DMS153 treated with DMSO at 0.1 percent for 48 hours (cell line): ENCODE measurements at regions not wholly inside any gene's neighbourhood (a gene's known extent, or its start where the extent isn't known, plus 50 kb on each side); places are given as distances from the start of the nearest gene placed in this dataset.

Experiments used
- DNase-seq: peaks from one replicate; lab custom pipeline; 2025; ENCODE audit not compliant: unreplicated experiment; lab: John Stamatoyannopoulos, UW

DNA sequence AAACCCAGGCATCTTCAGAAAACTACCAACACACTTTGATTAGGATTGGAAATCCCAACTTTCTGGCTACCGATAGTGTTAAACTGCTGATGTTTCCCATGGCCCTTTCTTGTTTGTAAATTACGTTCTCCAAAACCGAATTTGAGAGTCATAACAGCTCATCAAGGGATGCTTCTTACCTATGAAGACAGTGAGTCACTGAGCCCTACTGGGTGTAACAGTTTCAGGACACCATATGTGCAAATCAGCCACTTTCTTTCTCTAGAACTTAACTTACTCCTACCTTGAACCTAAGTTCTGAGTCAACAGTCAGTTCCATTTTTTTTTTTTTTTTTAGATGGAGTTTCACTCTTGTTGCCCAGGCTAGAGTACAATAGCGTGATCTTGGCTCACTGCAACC lies 410.1 kb upstream of the TSHZ3 start:
- no peak for DNase-seq

DNA sequence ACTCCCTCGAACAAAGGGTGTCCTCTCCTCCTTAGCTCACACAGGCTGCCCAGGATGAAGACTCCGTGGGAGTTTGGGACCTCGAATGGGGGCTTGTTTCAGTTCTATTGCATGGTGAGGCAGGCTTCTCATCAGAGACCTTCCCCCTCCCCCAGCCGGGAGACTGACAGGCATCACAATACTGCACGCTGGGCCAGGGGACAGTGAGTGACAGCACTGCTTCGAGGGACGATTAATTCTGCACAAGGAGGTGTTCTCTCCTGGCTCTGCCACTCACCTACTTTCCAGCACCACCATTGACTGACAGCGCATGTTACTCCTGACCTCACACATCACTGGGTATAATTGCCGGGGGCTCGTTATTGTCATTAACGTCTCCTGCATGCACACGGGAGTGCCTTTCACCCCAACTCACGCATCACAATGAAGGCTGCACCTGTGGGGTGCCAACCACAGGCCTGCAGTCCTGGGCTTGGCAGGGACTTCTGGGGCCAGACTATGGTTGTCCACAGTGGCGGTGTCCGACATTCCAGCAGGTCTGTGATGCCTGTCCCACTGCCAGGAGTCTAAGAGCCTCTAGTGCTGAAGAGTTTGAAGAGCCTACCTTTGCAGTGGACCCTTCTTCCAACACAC lies 412.2 kb upstream of the TSHZ3 start:
- DNase-seq = no peak

DNA sequence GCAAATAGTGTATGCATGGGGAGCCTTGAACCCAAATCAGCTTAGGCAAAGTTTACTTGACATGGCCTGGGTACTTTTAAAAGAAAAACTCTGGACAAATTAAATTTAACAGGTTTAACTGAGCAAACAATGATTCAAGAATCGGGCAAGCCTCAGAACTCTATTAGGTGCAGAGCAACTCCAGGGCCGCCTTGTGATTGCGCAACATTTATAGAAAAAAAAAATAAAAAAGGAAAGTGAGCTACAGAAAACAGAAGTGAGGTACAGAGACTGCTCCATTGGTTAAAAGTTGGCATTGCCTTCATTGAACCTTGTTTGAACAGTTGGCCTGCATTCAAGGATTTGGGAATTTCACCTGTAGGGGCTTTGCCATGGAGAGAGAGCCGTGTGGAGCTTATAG lies 421.0 kb upstream of the TSHZ3 start:
- DNase-seq = no peak

DNA sequence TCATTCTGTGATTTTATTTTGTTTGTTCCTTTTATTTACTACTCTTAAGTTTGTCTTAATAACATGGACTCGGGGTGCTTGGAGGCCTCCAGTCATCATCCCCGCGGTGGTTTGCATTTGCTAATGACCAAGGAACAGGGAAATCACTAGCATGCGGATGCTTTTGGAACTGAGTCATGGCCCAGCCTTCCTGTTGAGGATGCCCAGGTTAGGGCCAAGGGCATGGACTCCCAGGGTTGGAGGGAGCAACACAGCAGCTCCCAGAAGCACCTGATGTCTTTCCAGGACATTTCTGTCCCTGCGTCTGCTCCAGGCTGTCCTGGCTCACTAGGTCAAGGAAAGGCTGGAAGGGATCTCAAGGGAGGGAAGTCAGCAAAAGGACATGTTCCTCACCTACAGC lies 423.7 kb upstream of the TSHZ3 start:
- DNase-seq = no peak

DNA sequence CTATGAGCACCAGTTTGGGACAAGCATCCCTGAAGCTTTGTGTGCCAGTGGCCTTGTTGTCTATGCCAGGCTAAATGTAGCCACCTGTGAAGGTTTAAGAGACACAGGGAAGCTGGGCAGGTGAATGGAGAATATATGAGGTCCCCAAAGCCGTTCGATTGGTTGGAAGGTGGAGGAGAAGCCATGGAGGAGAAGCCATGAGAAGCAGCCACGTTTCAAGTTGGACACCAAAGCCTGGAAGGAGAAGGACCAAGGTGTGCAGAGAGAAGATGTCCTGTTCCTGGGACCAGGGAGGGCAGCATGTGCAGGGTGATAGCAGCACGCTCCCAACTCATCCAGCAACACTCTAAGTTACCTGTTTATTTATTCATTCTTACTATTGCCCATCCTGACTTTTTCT lies 432.3 kb upstream of the TSHZ3 start:
- DNase-seq = no peak

DNA sequence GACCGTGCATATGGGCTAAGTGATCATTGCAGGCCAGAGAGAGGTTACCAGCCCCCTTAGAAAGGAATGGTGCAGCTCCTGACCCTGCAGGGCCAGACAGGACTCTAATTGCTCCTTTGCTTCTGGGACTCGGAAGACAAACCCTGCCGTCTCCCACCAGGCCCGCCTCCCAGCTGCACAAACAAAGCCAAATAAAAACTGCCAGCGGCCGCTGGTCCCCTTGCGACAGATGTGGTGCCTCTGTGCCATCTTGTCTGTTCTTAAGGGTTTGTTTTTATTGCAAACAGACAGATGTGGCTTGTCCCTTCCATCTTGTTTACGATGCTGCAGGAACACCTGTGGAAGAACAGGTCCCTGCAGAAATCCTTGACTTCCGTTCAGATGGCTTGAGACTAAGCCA lies 434.4 kb upstream of the TSHZ3 start:
- DNase-seq = no peak

DNA sequence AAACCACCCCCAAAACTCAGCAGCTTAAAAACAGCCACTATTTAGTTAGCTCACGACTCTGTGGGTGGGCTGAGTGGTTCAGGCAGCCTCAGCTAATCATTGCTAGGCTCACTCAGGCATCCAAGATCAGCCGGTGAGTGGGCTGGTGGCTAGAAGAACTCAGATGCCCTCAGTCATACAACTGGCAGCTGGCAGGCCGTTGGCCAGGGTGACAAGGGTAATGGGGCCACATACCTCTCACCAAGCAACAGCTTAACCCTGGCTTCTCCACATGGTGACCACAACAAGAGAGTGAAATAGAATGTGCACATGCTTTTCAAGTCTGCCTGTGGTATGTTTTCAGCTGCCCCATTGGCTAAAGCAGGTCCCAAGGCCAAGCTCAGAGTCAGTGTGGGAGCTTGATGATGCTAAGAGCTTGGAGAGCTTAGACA lies 435.4 kb upstream of the TSHZ3 start:
- DNase-seq = no peak

DNA sequence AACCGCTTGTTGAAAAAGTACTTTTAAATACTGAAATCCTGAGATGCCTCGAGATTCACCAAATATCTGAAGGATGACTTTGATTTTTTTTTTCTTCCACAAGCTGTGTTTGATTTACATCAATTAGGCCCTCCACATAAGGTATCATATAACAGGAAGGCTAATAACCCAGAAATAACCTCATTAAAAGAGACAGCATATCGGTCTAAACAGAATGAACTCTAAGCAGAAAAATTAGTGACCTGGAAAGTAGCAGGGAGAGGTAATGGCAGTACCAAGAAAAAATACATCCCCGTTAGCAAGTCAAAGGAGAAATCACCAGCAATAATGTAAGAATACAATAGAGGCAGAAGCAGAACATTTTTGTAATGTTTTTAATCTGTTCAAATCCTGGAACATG lies 452.4 kb upstream of the TSHZ3 start:
- DNase-seq = no peak

DNA sequence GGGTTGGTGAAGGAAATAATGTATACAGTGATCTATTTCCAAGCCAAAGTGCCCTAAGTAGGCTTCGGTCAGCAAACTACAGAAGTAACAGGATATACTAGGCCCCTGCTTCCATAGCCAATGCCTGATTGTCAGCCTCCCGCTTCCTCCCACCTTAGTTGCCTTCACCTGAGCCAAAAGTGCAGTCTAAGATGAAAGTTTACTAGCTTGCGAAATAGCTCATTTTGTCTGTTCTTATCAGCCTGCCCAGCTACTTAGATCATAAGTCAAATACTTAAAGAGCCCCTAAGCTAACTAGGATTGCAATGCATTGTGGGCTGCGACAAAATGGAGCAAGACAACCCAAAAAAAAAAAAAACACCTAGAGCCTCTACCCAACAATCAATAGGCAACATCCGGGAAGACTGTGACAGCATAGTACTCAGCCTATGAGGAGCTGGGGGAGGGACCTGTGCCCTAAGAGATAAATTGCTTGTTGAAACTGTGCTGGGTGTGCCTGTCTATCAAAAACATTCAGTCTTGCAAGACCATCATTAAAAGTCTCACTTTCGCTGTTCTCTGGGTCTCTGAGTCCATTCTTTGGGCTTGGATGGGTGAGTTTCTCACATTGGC lies 454.7 kb upstream of the TSHZ3 start:
- DNase-seq = no peak

DNA sequence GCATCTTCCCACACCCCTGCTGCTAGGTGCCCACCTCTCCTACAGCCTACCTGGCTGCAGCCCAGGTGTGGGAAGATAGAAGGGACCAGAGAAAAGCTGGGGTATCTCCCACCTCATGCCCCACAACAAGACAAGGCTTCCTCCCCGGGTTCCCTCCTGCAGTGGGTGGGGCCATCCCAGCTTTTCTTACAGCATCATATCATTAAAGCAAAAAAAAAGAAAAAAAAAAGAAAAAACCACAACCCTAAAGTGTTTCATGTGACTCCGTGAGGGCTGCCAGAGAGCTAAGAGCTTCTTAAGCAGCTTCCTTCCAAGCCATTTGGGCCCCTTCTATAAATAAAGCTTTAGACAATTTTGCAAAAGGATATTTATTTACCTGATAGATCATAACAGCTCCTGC lies 455.4 kb upstream of the TSHZ3 start:
- no peak for DNase-seq

DNA sequence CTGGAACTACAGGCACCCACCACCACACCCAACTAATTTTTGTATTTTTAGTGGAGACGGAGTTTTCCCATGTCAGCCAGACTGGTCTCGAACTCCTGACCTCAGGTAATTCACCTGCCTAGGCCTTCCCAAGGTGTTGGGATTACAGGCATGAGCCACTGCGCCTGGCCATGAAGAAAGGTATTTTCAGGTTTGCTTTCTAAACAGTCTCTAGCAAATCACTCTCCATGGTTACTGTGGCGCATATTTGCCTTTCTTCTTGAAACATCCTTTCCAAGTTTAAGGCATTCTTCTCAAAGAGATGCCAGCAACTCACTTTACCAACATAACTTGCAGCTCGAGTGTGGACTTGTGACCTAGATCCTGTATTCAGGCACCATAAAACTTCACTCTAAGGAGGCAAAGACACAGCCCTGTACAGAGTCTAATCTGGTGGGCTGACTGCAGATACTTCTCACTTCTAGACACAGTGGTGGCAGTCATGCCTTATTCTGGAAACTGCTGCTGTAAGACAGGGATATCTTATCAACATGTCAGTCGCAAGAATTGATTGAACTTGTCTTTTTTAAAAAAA lies 461.4 kb upstream of the TSHZ3 start:
- DNase-seq = no peak

DNA sequence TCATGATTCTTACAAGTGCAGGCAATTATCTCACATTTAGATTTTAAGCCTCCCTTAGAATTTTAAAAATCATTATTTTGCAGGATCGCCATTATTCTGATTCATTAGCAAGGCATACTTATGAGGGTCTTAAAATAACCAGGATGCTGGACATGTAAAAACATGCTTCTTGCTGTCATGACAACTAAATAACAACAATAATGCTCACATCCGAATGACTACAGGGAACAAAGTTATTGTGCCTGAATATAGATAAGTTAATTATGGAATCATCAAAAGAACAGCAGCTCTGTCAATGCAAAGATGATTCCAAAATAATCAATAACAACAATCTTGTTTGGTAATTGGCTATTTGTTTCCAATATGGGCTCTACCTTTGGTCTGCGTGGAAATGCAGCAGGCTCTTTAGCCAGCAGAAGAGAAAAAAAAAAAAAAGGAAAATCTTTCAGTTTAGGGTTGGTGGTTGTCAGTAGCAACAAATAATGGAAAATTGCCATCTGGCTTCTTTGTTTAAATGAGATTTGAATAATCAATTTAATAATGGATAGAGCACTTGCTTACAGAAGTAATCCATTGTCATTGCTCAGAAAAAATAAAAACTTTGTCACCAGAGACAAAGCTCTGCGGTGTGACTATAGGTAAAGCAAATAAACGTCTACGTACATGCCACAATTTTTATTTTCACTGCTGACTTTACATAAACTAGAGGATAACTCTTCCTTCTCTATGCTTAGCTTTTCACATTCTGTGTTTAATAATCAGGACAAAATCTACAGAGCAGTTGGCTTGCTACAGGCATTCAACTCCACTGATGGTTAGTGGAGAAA lies 468.9 kb upstream of the TSHZ3 start:
- no peak for DNase-seq

DNA sequence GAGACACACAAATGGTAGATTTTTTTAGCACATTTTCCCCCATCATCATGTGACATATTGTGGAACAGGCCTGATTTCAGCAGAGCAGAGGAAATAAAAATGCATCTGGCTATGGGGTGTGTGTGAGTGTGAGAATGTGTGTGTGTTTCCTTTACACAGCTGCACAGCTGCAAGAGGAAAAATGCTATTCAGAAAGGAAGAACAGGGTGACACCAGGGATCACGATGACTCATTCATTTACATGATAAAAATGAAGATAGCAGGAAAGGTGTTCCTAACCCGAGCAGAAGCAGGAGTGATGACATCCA lies 469.5 kb upstream of the TSHZ3 start:
- no peak for DNase-seq

DNA sequence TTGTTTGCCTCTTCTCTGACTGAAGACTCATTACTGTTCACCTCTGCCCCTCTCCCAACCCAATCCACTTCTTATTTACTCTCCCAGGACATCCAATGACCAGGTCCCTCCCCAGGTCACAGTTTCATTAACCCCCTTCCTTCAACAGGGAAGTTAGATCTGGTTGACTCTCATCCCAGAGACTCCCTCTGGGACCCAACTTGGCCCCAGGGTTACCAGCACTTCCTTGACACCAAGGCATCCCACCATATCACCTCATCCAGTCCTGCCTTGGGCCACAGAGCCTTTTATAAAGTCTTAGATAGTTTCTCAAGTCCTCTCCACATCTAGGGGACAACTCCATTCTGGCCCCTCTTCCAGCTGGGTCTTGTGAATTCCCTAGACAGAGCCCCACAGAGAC lies 470.6 kb upstream of the TSHZ3 start:
- DNase-seq = no peak

DNA sequence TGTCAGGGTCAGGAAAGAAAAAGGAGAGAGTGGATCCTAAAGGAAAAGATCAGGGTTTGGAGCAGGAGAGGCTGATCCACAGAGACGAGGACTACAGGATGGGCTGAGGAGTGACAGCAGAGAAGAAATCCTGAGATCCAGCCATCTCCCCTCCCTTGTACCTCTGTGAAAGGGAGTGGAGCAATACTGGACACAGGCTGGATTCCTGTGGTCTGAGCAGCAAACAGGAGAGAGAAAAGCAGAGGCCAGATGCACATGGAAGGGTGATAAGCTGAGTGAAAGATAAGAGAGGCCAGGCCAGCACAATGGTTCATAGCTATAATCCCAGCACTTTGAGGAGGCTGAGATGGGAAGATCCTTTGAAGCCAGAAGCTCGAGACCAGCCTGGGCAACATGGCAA lies 472.1 kb upstream of the TSHZ3 start:
- no peak for DNase-seq

DNA sequence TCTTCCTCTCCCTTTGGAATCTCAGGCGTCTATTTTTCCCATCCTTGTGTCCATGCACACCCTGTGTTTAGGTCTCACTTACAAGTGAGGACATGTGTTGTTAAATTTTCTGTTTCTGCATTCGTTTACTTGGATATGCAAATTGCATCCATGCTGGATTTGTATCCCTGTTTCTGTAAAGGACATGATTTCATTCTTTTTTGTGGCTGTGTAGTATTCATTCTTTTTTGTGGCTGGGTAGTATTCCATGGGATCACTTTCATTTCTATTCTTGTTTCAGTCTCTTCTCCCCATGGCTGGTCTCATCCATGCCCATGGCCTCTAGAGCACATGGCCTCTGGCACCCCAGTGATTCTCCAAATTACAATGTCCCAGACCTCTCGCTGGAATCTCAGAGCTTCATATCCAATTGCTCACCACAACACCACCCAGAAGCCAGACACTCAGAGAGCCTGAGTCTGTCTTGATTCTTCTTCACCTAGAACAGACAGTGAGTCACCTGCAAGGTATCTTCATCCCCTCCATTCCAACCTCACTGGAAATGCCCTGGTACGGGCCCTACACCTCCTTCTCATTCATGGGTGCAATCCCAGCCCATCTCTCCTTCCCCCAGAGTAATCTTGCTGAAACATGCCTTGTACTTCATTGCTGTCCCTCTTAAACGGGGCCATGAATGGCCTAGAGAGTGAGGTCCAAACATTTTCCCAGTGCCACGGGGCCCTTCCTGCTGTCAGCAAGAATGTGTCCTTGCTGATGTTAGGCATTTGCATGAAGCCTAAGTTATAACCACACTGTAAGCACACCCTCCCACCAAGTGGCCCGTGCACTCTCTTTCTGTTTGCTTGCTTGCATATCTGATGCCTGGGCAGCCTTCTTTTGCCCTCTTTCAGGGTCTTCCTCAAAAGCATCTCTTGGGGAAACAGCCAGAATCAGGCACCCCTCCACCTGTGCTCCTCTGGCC lies 476.2 kb upstream of the TSHZ3 start:
- DNase-seq = no peak

DNA sequence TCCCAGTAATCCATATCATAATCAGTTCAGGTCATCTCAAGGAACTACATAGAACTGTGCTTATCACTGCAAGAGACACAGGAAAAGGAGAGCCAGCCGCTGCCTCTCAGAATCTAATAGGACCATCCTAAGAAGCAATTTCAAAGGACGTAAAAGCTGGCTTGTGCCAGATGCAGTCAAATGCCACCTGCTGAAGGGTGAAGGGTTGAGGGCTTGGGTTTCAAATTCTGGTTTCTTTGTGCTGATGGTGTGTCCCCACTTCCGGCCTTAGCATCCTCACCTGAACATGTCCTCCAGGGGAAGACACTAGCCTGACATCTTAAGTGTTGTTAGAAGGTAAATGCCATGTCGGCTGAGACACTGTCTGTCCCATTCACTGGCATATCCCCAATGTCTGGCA lies 477.1 kb upstream of the TSHZ3 start:
- DNase-seq = no peak

DNA sequence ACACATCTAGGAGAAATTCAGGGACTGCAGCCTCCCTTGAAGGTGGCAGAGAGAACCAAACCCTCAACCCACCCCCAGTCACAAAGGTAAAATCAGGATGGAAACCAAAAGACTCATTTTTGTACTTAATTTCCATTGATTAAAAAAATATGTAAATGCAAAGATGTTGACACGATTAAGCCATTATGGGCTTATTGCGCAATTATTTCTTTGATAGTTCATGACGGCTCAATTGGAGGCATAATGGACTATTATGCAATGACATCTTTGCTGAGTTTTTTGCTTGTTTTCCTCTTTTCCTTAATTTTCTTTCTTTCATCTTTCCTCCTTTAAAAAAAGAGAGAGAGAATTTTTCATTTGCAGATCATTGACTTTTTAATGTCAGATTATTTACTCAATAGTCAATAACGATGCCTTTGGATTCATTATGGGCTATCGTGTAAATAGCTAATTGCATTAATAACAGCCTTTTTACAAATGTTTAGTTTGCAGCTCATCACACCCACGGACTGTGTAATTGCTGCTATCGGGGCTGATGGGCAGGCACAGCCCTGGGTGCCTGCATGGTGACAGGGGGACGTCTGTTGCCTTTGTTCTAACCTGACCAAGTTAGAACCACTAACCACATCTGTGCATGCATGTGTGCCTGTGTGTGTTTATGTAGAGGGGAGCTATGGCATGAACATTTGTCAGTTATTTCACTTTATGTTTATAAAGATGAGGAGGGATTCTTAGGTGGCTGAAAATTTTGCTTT lies 482.4 kb upstream of the TSHZ3 start:
- no peak for DNase-seq

DNA sequence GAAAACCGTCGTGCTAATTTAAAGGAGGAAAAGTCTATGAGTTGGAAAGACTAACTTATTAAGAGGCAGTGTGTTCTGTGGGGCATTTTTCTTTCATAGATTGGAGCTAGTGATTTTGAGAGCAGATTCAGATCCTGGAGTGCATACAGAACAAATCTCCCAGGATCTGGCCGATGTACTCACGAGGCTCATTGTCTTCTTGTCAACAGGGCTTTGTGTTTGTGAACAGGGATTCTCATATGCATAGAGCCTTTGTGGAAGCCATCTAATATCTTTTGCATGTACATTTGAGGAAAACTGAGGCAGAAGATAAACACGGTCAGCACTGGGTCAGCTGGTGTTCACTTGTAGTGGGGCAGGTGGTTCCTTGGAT lies 482.9 kb upstream of the TSHZ3 start:
- no peak for DNase-seq

DNA sequence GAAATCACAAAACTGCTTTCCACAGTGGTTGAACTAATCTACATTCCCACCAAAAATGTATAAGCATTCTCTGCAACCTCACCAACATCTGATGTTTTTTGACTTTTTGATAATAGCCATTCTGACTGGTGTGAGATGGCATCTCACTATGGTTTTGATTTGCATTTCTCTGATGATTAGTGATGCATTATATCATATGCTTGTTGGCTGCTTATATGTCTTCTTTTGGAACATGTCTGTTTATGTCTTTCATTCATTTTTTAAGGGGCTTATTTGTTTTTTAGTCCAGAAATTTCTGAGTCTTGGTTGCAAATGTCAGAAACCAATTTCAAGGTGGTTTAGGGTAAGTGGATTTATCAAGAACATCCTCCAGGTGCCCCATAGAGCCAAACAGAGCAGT lies 484.8 kb upstream of the TSHZ3 start:
- DNase-seq = no peak
